ENCODE measurements at regions not wholly inside any gene's neighbourhood (a gene's known extent, or its start where the extent isn't known, plus 50 kb on each side); places are given as distances from the start of the nearest gene placed in this dataset.

- intact Hi-C loops (cut with DNase I) = no loop called here
- ATAC-seq = no peak
- no peak for DNase-seq
These were observed 295.1 kb upstream of the ANO5 start for GRCh38 chr11:21897752-21898151.

DNA sequence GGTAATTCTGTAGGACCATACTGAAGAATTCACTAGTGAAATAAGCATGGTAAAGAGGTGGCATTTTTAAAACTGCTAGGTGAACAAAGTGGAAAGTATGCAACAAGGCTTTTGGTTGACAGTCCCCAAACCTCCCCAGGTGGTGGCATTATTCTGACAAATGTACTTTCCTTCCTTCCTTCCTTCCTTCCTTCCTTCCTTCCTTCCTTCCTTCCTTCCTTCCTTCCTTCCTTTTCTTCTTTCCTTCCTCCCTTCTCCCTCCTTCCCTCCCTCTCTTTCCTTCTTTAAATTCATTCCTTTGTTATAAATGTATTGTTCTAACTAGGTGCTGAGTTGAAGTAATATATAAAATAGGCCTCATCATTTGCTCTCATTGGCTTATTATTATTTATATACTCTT lies 284.7 kb upstream of the ANO5 start:
- no peak for ATAC-seq
- DNase-seq = no peak
- intact Hi-C loops (cut with DNase I) = no loop called here

DNA sequence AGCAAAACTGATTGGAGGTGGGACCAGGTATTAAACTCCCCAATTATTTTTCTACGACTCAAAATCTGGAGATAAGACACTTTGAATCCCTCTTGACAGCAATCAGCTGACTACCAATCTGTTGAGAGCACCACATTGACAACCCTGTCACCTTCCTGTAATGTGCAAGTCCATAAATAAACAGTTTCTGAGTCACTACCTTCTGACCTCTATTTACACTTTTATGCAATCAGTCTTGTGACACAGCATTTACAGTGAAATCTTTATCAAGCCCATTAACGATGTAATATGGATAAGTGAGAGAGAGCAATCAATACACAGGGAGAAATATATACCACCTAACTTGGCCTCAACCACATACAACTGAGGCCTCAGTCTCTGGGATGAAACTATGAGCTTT lies 283.7 kb upstream of the ANO5 start:
- intact Hi-C loops (cut with DNase I) = no loop called here

DNA sequence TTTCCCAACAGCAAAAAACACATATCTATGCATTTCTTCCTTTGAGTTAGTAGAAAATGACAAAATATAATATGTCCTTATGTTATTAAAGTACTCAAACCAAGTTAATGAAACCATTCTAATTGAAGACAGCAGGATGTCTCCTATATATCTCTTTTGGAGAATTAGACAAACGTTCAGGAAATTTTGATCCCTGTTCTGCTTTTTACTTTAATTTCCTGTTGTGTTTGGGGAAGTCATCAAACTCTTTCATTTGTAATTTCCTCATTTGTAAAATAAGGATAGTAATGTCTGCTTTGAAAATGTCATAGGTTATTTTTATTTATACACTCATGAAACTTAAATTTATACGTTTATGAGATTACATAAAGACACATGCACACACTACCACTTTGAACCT lies 281.8 kb upstream of the ANO5 start:
- DNase-seq = no peak
- no peak for ATAC-seq
- intact Hi-C loops (cut with DNase I) = no loop called here

More for the DNA sequence above, 283.7 kb upstream of the ANO5 start:
- DNase-seq (no peak), ATAC-seq (no peak)

DNA sequence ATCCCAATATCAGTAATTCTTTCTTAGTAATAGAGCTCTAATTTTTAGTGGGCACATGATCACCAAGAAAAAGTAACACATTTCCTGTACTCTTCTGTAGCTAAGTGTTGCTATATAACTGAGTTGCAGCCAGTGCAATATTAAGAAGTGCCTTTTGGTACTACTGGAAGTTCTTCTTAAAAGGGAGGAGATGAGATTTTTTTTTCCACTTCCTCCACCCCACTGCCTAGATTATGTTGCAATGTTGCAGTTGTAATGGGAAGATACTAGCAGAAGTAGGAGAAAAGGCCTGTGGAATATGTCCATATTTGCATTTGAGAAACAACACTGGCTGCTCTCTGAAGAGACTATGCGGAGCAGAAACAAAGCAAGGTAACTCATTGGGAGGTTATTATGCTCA lies 280.6 kb upstream of the ANO5 start:
- ATAC-seq = peak in 1 of 2 donors; percentile 33
- no peak for DNase-seq
- intact Hi-C loops (cut with DNase I) = no loop called here

DNA sequence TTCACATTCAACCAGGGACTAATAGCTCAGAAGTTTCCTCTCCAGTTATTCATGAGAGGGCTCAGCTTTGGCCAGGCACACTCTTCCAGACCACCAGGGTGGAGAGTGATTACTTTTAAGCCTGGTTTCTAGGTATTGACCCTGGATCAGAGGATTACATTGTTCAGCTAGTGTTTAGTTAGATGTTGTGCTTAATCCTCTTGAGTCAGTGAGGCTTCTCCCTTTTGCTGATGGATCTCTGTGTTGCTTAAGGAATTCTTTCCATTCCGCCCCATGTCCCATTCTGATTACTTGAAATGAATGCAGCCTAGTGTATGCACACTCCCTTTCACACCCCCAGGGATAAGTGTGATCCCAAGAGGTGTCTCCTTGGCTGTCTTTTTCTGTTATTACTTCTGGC lies 271.7 kb upstream of the ANO5 start:
- DNase-seq = no peak

DNA sequence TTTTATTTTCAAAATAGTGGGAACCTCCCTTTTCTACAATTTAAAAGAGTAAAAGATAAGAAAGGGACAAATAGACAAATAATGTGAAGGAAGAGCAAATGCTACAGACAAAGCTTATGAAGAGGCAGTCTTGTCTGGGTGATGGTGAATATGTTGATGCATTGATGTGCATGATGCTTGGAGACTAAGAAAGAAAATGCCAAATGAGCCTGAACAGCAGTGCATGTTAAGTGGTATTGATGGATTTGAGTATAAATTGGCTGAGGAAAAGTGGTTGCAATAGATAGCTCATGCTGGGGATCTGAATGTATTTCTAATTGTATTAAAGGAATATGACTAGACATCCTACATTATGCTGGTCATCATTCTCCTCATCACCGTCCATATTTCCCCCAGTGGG lies 268.6 kb upstream of the ANO5 start:
- intact Hi-C loops (cut with DNase I) = no loop called here
- no peak for DNase-seq
- no peak for ATAC-seq

More for the DNA sequence above, 271.7 kb upstream of the ANO5 start:
- intact Hi-C loops (cut with DNase I) = no loop called here
- ATAC-seq = no peak

DNA sequence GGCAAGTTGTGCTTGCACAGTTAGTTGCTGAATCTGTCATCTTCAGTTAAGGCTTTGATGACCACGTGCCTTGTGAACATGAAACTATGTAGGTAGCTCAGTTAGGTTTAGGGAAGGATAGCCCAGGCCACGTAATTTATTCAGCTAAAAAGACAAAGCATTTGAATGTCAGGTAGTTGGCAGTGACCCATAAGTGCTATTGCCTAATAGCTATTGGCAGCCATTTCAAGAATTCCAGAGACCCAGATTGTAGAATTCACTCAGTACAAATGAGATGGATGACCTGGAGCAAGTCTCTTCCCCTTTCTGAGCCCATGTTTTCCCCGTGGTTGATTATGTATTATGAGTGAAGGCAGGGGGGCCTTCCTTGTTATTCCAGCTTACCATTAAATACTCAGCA lies 265.3 kb upstream of the ANO5 start:
- no peak for DNase-seq
- intact Hi-C loops (cut with DNase I) = no loop called here

DNA sequence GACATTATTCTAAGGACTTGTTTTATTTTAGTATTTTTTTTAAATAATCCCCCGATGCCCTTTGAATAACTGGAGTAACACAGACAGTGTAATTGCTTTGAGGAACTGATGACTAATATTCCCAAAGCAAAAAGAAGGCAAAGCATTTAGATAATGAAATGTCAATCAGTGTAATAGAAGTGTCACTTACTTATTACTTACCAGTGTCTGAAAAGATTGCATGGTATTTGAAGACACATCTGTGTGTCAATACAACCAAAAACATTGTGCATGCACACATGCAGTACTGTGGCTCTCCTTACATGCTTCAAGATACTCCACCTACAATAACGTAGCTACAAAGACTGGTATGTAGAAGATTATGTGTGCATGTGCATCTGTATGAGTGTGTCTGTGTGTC lies 264.0 kb upstream of the ANO5 start:
- no peak for ATAC-seq
- intact Hi-C loops (cut with DNase I) = no loop called here
- DNase-seq = no peak

More for the DNA sequence above, 265.3 kb upstream of the ANO5 start:
- ATAC-seq = no peak

GRCh38 chr11:21930408-21930807 lies 262.5 kb upstream of the ANO5 start:
- ATAC-seq = no peak

GRCh38 chr11:21931436-21932101 lies 261.3 kb upstream of the ANO5 start:
- no peak for ATAC-seq
- intact Hi-C loops (cut with DNase I) = loop anchor here (5.0 to 10.0 kb wide), 2 partner anchors 201 to 203 kb away; no protein-coding TSS in a partner anchor
- no peak for DNase-seq

More at GRCh38 chr11:21930408-21930807, 262.5 kb upstream of the ANO5 start:
- intact Hi-C loops (cut with DNase I) = loop anchor here (5.0 to 10.0 kb wide), 2 partner anchors 202 to 204 kb away; no protein-coding TSS in a partner anchor
- DNase-seq = no peak

DNA sequence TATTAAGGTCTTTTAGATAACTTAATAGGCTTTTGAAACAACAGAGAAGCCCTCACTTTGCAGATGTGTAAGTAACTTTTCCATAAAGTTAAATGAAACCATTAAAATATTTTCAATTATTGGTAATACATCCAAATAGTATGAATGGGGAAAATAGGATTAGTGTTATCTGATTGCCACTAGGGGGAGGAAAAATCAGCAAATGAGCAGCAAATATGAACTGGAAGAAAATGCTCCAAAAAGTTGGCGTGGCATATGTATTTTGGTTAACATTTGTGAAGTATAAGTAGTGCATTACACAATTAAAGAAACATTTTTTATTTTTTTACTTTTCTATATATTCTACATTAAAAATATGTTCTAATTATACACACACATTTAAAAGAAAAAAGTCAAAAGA lies 259.8 kb upstream of the ANO5 start:
- DNase-seq (no peak), ATAC-seq (no peak)
- intact Hi-C loops (cut with DNase I) = loop anchor here (5.0 to 10.0 kb wide), 2 partner anchors 199 to 202 kb away; no protein-coding TSS in a partner anchor

- ATAC-seq (no peak), DNase-seq (no peak)
- intact Hi-C loops (cut with DNase I) = no loop called here
These were observed 248.3 kb upstream of the ANO5 start for GRCh38 chr11:21944577-21944976.

GRCh38 chr11:21948876-21949275 lies 244.0 kb upstream of the ANO5 start:
- intact Hi-C loops (cut with DNase I) = no loop called here
- no peak for DNase-seq
- no peak for ATAC-seq

- intact Hi-C loops (cut with DNase I) = no loop called here
- no peak for DNase-seq
- ATAC-seq = no peak
These were observed 243.0 kb upstream of the ANO5 start for GRCh38 chr11:21949763-21950413.

GRCh38 chr11:21963013-21963412 lies 229.9 kb upstream of the ANO5 start:
- intact Hi-C loops (cut with DNase I) = no loop called here
- DNase-seq = no peak
- ATAC-seq = no peak

- no peak for DNase-seq
- intact Hi-C loops (cut with DNase I) = no loop called here
- ATAC-seq = no peak
These were observed 227.7 kb upstream of the ANO5 start for GRCh38 chr11:21965221-21965620.

- ATAC-seq (no peak), DNase-seq (no peak)
- intact Hi-C loops (cut with DNase I) = no loop called here
These were observed 224.2 kb upstream of the ANO5 start for GRCh38 chr11:21968702-21969101.

- ATAC-seq (no peak), DNase-seq (no peak)
- intact Hi-C loops (cut with DNase I) = no loop called here
These were observed 223.0 kb upstream of the ANO5 start for GRCh38 chr11:21969841-21970240.

GRCh38 chr11:21975242-21975641 lies 217.6 kb upstream of the ANO5 start:
- ATAC-seq (no peak), DNase-seq (no peak)
- intact Hi-C loops (cut with DNase I) = no loop called here

DNA sequence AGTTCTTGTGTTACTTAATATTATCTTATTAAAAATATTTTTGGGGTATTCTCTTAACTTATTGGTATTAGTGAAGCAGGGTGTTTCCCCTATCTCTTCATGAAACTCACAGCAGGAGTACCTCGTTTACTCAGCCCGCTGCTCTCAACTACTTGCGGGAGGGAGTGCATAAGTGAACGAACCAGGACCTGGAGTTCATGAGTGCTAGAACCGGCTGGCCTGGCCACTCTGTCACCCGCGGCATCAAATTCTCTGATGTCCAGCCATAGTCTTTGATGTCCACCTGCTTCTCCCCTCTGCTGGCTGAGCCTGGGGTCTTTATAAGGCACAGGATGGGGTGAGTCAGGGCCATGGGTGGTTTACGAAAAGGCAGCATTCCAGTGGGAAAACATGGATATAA lies 216.7 kb upstream of the ANO5 start:
- ATAC-seq (no peak), DNase-seq (no peak)
- intact Hi-C loops (cut with DNase I) = no loop called here
